GM19397 (cell line): ENCODE measurements at regions not wholly inside any gene's neighbourhood (a gene's known extent, or its start where the extent isn't known, plus 50 kb on each side); places are given as distances from the start of the nearest gene placed in this dataset.
A peak's percentile ranks its signal among the peaks of the same experiment; 100 is the strongest.

ENCODE experiments used
- ATAC-seq: cut with Tn5 transposase; IDR thresholded peaks from one replicate; pipeline ENCODE4 v1.9.1; 2021; ENCODE audit warnings: mild to moderate bottlenecking, moderate library complexity; ENCODE audit not compliant: unreplicated experiment

- no peak for ATAC-seq
Observed at GRCh38 chr10:81008726-81009125, 471.0 kb downstream of the SH2D4B start.

GRCh38 chr10:81009296-81009695 is 471.6 kb downstream of the SH2D4B start:
- no peak for ATAC-seq

- ATAC-seq: no peak
Observed at GRCh38 chr10:81013771-81014170, 476.1 kb downstream of the SH2D4B start.

DNA sequence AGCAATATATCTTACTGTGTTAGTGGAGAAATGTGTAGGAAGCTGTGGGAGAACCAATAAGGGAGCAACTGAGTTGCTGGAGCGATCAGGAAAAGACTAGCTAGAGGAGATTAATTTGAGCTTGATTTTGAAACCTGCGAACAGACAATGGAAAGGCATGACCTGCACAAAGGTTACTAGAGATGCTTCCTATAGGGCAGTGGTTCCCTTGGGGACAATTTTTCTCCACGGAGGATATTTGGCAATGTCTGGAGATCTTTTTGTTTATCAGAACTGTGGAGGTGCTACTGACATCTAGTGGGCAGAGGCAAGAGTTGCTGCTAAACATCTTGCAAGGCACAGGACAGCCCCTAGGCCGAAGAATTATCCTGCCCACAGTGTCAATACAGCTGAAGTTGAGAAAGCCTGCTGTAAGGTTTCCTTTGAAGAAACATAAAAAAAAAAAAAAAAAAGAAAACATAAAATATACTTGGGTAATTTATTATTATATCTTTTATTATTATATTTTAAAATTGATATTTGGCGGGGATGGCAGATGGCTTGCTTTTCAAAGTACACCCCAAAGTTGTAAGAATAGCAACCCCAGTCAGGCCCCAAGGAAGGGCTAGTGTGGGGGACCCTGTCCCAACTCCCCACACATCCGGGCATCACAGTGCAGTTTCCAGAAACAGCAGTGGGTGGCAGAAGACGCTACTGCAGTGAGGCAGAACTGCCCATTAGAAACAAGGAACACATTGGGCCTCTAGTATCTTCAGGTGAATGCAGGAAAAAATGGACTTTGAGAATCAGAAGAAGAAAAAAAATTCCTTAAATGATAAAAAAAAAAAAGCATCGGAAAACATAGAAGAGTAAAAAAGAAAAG is 481.6 kb downstream of the SH2D4B start:
- ATAC-seq: peak; percentile 69

GRCh38 chr10:81021428-81022129 is 483.9 kb downstream of the SH2D4B start:
- ATAC-seq: peak; percentile 47

- no peak for ATAC-seq
Observed at GRCh38 chr10:81026591-81026990, 488.9 kb downstream of the SH2D4B start.

GRCh38 chr10:81027223-81027622 is 489.5 kb downstream of the SH2D4B start:
- ATAC-seq: no peak

GRCh38 chr10:81027706-81028105 is 490.0 kb downstream of the SH2D4B start:
- no peak for ATAC-seq

- ATAC-seq: peak; percentile 49
Observed at GRCh38 chr10:81031774-81032173, 494.1 kb downstream of the SH2D4B start.

GRCh38 chr10:81034383-81034782 is 496.7 kb downstream of the SH2D4B start:
- ATAC-seq: peak; percentile 28

- ATAC-seq: peak; percentile 76
Observed at GRCh38 chr10:81036257-81036656, 498.6 kb downstream of the SH2D4B start.

- ATAC-seq: no peak
Observed at GRCh38 chr10:81040031-81040430, 502.3 kb downstream of the SH2D4B start.

GRCh38 chr10:81040940-81041339 is 503.2 kb downstream of the SH2D4B start:
- ATAC-seq: no peak

DNA sequence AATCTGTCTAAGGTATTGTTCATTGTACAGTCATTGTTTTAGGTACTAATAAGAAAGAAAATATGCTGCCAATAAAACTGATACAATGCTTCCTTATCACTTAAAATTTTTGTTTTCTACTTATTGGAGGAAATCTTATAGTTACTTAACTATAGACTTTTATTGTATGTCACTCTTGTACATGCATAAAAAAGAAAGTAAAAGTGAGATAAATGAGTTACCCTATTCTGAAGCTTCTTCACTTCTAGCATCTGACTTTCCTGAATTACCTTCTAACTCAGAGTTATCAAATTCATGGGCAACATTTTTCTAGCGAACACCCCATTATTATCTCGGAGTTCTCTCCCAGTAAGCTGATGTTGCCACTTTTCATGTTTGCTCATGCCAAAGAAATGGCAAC is 504.9 kb downstream of the SH2D4B start:
- no peak for ATAC-seq

- ATAC-seq: no peak
Observed at GRCh38 chr10:81065474-81065873, 527.8 kb downstream of the SH2D4B start.

- no peak for ATAC-seq
Observed at GRCh38 chr10:81068460-81068859, 530.8 kb downstream of the SH2D4B start.

- ATAC-seq: no peak
Observed at GRCh38 chr10:81071087-81071796, 533.5 kb downstream of the SH2D4B start.

GRCh38 chr10:81073155-81073554 is 535.5 kb downstream of the SH2D4B start:
- ATAC-seq: no peak

GRCh38 chr10:81081887-81082620 is 544.4 kb downstream of the SH2D4B start:
- no peak for ATAC-seq

GRCh38 chr10:81082621-81083376 is 545.1 kb downstream of the SH2D4B start:
- no peak for ATAC-seq
